ENCODE measurements at regions not wholly inside any gene's neighbourhood (a gene's known extent, or its start where the extent isn't known, plus 50 kb on each side); places are given as distances from the start of the nearest gene placed in this dataset.

- TF ChIP-seq KDM1A (IDR thresholded peaks at IDR 0.05; ENCODE audit: low read depth) (no peak), CTCF (IDR thresholded peaks at IDR 0.05) (no peak), RNF2 (IDR thresholded peaks at IDR 0.05; ENCODE audit: borderline replicate concordance, low read depth) (no peak), HOXA7 (CRISPR knock-in tag; IDR thresholded peaks at IDR 0.05) (no peak), PBX3 (IDR thresholded peaks at IDR 0.05) (no peak), POLR2A (IDR thresholded peaks at IDR 0.05; ENCODE audit: low read length) (no peak), CBX8 (IDR thresholded peaks at IDR 0.05) (no peak), NR3C1 (IDR thresholded peaks at IDR 0.05) (no peak), RCOR1 (IDR thresholded peaks at IDR 0.05; ENCODE audit: low read depth, low read length) (no peak), GATA3 (IDR thresholded peaks at IDR 0.05; ENCODE audit: borderline replicate concordance) (no peak), POLR2AphosphoS2 (conservative IDR thresholded peaks at IDR 0.05; ENCODE audit: low read length) (no peak), EP300 (IDR thresholded peaks at IDR 0.05) (no peak), ATOH8 (CRISPR knock-in tag; IDR thresholded peaks at IDR 0.05; ENCODE audit: low read depth) (no peak), TP53 (CRISPR knock-in tag; IDR thresholded peaks at IDR 0.05) (no peak)
These were observed 1101.4 kb downstream of the CBLN2 start for GRCh38 chr18:71442731-71443141.
